ENCODE measurements at regions not wholly inside any gene's neighbourhood (a gene's known extent, or its start where the extent isn't known, plus 50 kb on each side); places are given as distances from the start of the nearest gene placed in this dataset.

GRCh38 chr4:74621616-74622015, 172.7 kb downstream of the BTC start:
- DNase-seq (ENCODE audit: low read depth, low spot score): no peak
- Mint-ChIP-seq H3K27me3 (ENCODE audit: low read depth) (no peaks in the 10 kb centered on the region), H3K4me3 (no peak overlapping the region), H3K36me3 (ENCODE audit: low read depth) (no peaks in the 10 kb centered on the region), H3K4me1 (no peaks in the 10 kb centered on the region), H3K9me3 (peaks cover 2% of the 10 kb centered on the region), H3K27ac (ENCODE audit: unreplicated experiment) (no peak overlapping the region)
- TF ChIP-seq CTCF (conservative IDR thresholded peaks at IDR 0.05): no peak

GRCh38 chr4:74623041-74623440, 171.3 kb downstream of the BTC start:
- DNase-seq (ENCODE audit: low read depth, low spot score): no peak
- peak; percentile 68 for TF ChIP-seq CTCF (conservative IDR thresholded peaks at IDR 0.05)
- H3K9me3 Mint-ChIP-seq: no peaks in the 10 kb centered on the region
- H3K4me3 Mint-ChIP-seq: no peak overlapping the region
- H3K27me3 Mint-ChIP-seq (ENCODE audit: low read depth): no peaks in the 10 kb centered on the region
- no peaks in the 10 kb centered on the region for H3K4me1 Mint-ChIP-seq
- H3K27ac Mint-ChIP-seq (ENCODE audit: unreplicated experiment): no peak overlapping the region
- no peaks in the 10 kb centered on the region for H3K36me3 Mint-ChIP-seq (ENCODE audit: low read depth)

- Mint-ChIP-seq H3K27me3 (ENCODE audit: low read depth) (no peaks in the 10 kb centered on the region), H3K9me3 (no peaks in the 10 kb centered on the region), H3K4me3 (no peak overlapping the region), H3K4me1 (no peaks in the 10 kb centered on the region), H3K36me3 (ENCODE audit: low read depth) (no peaks in the 10 kb centered on the region), H3K27ac (ENCODE audit: unreplicated experiment) (no peak overlapping the region)
- no peak for DNase-seq (ENCODE audit: low read depth, low spot score)
- no peak for TF ChIP-seq CTCF (conservative IDR thresholded peaks at IDR 0.05)
These were observed 169.8 kb downstream of the BTC start for GRCh38 chr4:74624351-74625151.

- H3K9me3 Mint-ChIP-seq: no peaks in the 10 kb centered on the region
- H3K27ac Mint-ChIP-seq (ENCODE audit: unreplicated experiment): no peak overlapping the region
- DNase-seq (ENCODE audit: low read depth, low spot score): no peak
- H3K4me1 Mint-ChIP-seq: no peaks in the 10 kb centered on the region
- no peak for TF ChIP-seq CTCF (conservative IDR thresholded peaks at IDR 0.05)
- no peaks in the 10 kb centered on the region for H3K36me3 Mint-ChIP-seq (ENCODE audit: low read depth)
- H3K27me3 Mint-ChIP-seq (ENCODE audit: low read depth): no peaks in the 10 kb centered on the region
- H3K4me3 Mint-ChIP-seq: no peak overlapping the region
These were observed 168.3 kb downstream of the BTC start for GRCh38 chr4:74625981-74626380.

GRCh38 chr4:74627093-74627492, 167.2 kb downstream of the BTC start:
- H3K4me1 Mint-ChIP-seq: no peaks in the 10 kb centered on the region
- DNase-seq (ENCODE audit: low read depth, low spot score): no peak
- no peak overlapping the region for H3K27ac Mint-ChIP-seq (ENCODE audit: unreplicated experiment)
- H3K27me3 Mint-ChIP-seq (ENCODE audit: low read depth): no peaks in the 10 kb centered on the region
- H3K4me3 Mint-ChIP-seq: no peak overlapping the region
- H3K36me3 Mint-ChIP-seq (ENCODE audit: low read depth): no peaks in the 10 kb centered on the region
- H3K9me3 Mint-ChIP-seq: no peaks in the 10 kb centered on the region
- no peak for TF ChIP-seq CTCF (conservative IDR thresholded peaks at IDR 0.05)

Data from neural crest cell (in vitro differentiated cells).